GM12878 (cell line): ENCODE measurements at regions not wholly inside any gene's neighbourhood (a gene's known extent, or its start where the extent isn't known, plus 50 kb on each side); places are given as distances from the start of the nearest gene placed in this dataset.

ENCODE experiments used
- ATAC-seq: fragments of 200-7000 bp; cut with Tn5 transposase; 3 replicates; pipeline ENCODE4 v1.9.1; 2020; ENCODE audit warnings: mild to moderate bottlenecking, moderate library complexity
- BruUV-seq: library from RNA; stranded (reverse); fragments of 400-500 nt; replicated peaks from 2 replicates; lab custom pipeline; 2021; lab: Mats Ljungman, UMichigan
- CTCF ChIA-PET: fragments of 300-600 bp; sonication (Branson Sonifier 250); formaldehyde crosslinking; extraction: SDS; loops from one replicate; lab custom pipeline; 2021; ENCODE audit warnings: inconsistent platforms; lab: Yijun Ruan, JAX
- POLR2A ChIA-PET: fragments of 350-600 bp; formaldehyde crosslinking; extraction: SDS; loops from one replicate; lab custom pipeline; 2021; ENCODE audit warnings: inconsistent platforms; lab: Charles Lee
- RAD21 ChIA-PET: fragments of 300-600 bp; sonication (Branson Sonifier 250); formaldehyde crosslinking; loops from one replicate; lab custom pipeline; 2023; ENCODE audit warnings: antibody characterized with exemption; ENCODE audit not compliant: unreplicated experiment; lab: Charles Lee
- SMC1A ChIA-PET: fragments of 300-600 bp; sonication (Branson Sonifier 250); formaldehyde crosslinking; loops from one replicate; lab custom pipeline; 2023; ENCODE audit not compliant: unreplicated experiment, uncharacterized antibody; lab: Charles Lee
- DNase-seq: peaks from one replicate; pipeline ENCODE4 v3.0.0-alpha.2; 2011; ENCODE audit warnings: low read depth, low spot score
- FAIRE-seq: peaks from 3 replicates; lab custom pipeline; 2011; peaks lifted over from hg19 to GRCh38; lab: Jason Lieb, UNC
- H2AFZ ChIP-seq: 2 replicates; pipeline ENCODE4 v1.6.0; 2011; ENCODE audit warnings: low read depth, low read length, control low read depth; ENCODE audit not compliant: control insufficient read depth
- H3K27ac ChIP-seq: 2 replicates; pipeline ENCODE4 v1.5.1; 2011; ENCODE audit warnings: control low read depth; ENCODE audit not compliant: control insufficient read depth, insufficient read depth
- H3K27me3 ChIP-seq, 2 experiments: replicated peaks in 1 of 2; 2 replicates each; pipeline versions ENCODE4 v1.6.0 to v1.6.1; 2011; ENCODE audit warnings: low read length in 1 of 2; ENCODE audit not compliant: control insufficient read depth in 2 of 2, insufficient read depth in 2 of 2
- H3K36me3 ChIP-seq, 2 experiments: 2 replicates each; pipeline ENCODE4 v1.5.1; 2011; ENCODE audit warnings: low read length in 1 of 2; ENCODE audit not compliant: control insufficient read depth in 2 of 2, insufficient read depth in 2 of 2
- H3K4me1 ChIP-seq: 2 replicates; pipeline ENCODE4 v1.6.1; 2011; ENCODE audit warnings: mild to moderate bottlenecking, low read length, moderate library complexity, mixed read lengths; ENCODE audit not compliant: control insufficient read depth, insufficient read depth
- H3K4me2 ChIP-seq: 2 replicates; pipeline ENCODE4 v1.6.0; 2011; ENCODE audit warnings: control low read depth; ENCODE audit not compliant: control insufficient read depth, insufficient read depth
- H3K4me3 ChIP-seq: fragments of 200-600 bp; sonication (generic); 2 replicates; pipeline ENCODE4 v1.5.1; 2016
- H3K79me2 ChIP-seq: 2 replicates; pipeline ENCODE4 v1.6.0; 2011; ENCODE audit warnings: low read length; ENCODE audit not compliant: control insufficient read depth, insufficient read depth
- H3K9ac ChIP-seq: 2 replicates; pipeline ENCODE4 v1.8.0; 2011; ENCODE audit warnings: low read length, control low read depth, mixed read lengths; ENCODE audit not compliant: control insufficient read depth, insufficient read depth
- H3K9me3 ChIP-seq: replicated peaks from 3 replicates; pipeline ENCODE4 v1.5.1; 2011; ENCODE audit warnings: mild to moderate bottlenecking, low read length; ENCODE audit not compliant: control insufficient read depth, insufficient read depth
- H4K20me1 ChIP-seq: 2 replicates; pipeline ENCODE4 v1.6.0; 2011; ENCODE audit not compliant: control insufficient read depth, insufficient read depth
- CEBPB ChIP-seq, 2 experiments: fragments of 150-350 bp in 1 of 2; IDR thresholded peaks; 2 replicates each; pipeline ENCODE4 v1.6.1; 2012 to 2014; ENCODE audit warnings: low read depth in 2 of 2, low read length in 2 of 2, borderline replicate concordance in 1 of 2, inconsistent platforms in 1 of 2
- CREM ChIP-seq: IDR thresholded peaks from 2 replicates; pipeline ENCODE4 v1.6.1; 2014; ENCODE audit warnings: antibody characterized with exemption, low read depth
- E2F8 ChIP-seq: fragments of 450-650 bp; IDR thresholded peaks from 2 replicates; pipeline ENCODE4 v1.6.1; 2018; ENCODE audit warnings: mild to moderate bottlenecking, low read depth, moderate library complexity; ENCODE audit not compliant: partially characterized antibody
- GABPA ChIP-seq: IDR thresholded peaks from 2 replicates; pipeline ENCODE4 v1.6.1; 2014; ENCODE audit warnings: antibody characterized with exemption, low read depth, mild to moderate bottlenecking, inconsistent platforms
- HCFC1 ChIP-seq: fragments of 150-350 bp; IDR thresholded peaks from 2 replicates; pipeline ENCODE4 v1.6.1; 2014; ENCODE audit warnings: low read length
- HDAC2 ChIP-seq: fragments of 200-600 bp; sonication (generic); IDR thresholded peaks from 2 replicates; pipeline ENCODE4 v1.6.1; 2017
- IRF5 ChIP-seq: fragments of 450-650 bp; IDR thresholded peaks from 2 replicates; pipeline ENCODE4 v1.6.1; 2017; ENCODE audit warnings: borderline replicate concordance
- MTA3 ChIP-seq: IDR thresholded peaks from 2 replicates; pipeline ENCODE4 v1.6.1; 2012; ENCODE audit warnings: low read length, inconsistent platforms, borderline replicate concordance
- NFYA ChIP-seq: IDR thresholded peaks from 2 replicates; pipeline ENCODE4 v1.6.1; 2011; ENCODE audit warnings: low read depth, mild to moderate bottlenecking, low read length, improper control_type of control experiment, borderline replicate concordance
- NR2C1 ChIP-seq: fragments of 450-650 bp; IDR thresholded peaks from 2 replicates; pipeline ENCODE4 v1.6.1; 2017; ENCODE audit warnings: antibody characterized with exemption, mild to moderate bottlenecking, moderate library complexity
- PRDM15 ChIP-seq: fragments of 450-650 bp; formaldehyde crosslinking; IDR thresholded peaks from 2 replicates; pipeline ENCODE4 v1.4.0; 2020; ENCODE audit warnings: mild to moderate bottlenecking, moderate library complexity
- RAD21 ChIP-seq: IDR thresholded peaks from 2 replicates; pipeline ENCODE4 v1.6.1; 2011; ENCODE audit warnings: mild to moderate bottlenecking, low read depth, low read length, moderate library complexity; ENCODE audit not compliant: insufficient read depth
- RBBP5 ChIP-seq: fragments of 200-600 bp; sonication (generic); conservative IDR thresholded peaks from 2 replicates; pipeline ENCODE4 v1.6.1; 2016
- SUPT20H ChIP-seq: IDR thresholded peaks from 2 replicates; pipeline ENCODE4 v1.6.1; 2011; ENCODE audit warnings: low read depth, mild to moderate bottlenecking, low read length, moderate library complexity, borderline replicate concordance; ENCODE audit not compliant: control insufficient read depth
- TCF12 ChIP-seq: IDR thresholded peaks from 2 replicates; pipeline ENCODE4 v1.6.1; 2011; ENCODE audit warnings: low read depth, mild to moderate bottlenecking, low read length
- WRNIP1 ChIP-seq: IDR thresholded peaks from 2 replicates; pipeline ENCODE4 v1.6.1; 2011; ENCODE audit warnings: low read depth, low read length, improper control_type of control experiment, borderline replicate concordance
- ZNF217 ChIP-seq: fragments of 450-650 bp; IDR thresholded peaks from 2 replicates; pipeline ENCODE4 v1.6.1; 2017; ENCODE audit warnings: antibody characterized with exemption, mild to moderate bottlenecking
- WGBS: methylation state at CpG from one replicate; pipeline ENCODE4 v1.1.6; 2016; ENCODE audit warnings: low lambda C conversion rate; ENCODE audit not compliant: insufficient replicate concordance, insufficient coverage; ENCODE audit errors: missing lambda C conversion rate; 5-methylcytosine and 5-hydroxymethylcytosine counted together
- in situ Hi-C: fragments of 300-500 bp; cut with MboI; formaldehyde crosslinking; loops from 9 replicates; pipeline ENCODE4 v1.14.3; 2018; ENCODE audit warnings: mixed read lengths
- intact Hi-C: fragments of 100-400 bp; cut with micrococcal nuclease; formaldehyde crosslinking; loops from one replicate; pipeline ENCODE4 v1.14.2; 2022; ENCODE audit not compliant: unreplicated experiment

- H2AFZ ChIP-seq = no peak overlapping the region
- no peak overlapping the region for H3K4me2 ChIP-seq
- H3K4me3 ChIP-seq = no peak overlapping the region
- DNase-seq (no peak), ATAC-seq (no peak), FAIRE-seq (no peak)
- in situ Hi-C loops = no loop called here
- intact Hi-C loops = loop anchor here (5.0 kb wide), 1 partner anchor 109 kb away; no protein-coding TSS in a partner anchor
- 17% methylated on average over 3 of the region's 3 CpGs for WGBS
- no TSS peak for BruUV-seq
- H3K27me3 ChIP-seq = no peaks in the 10 kb centered on the region
- SMC1A ChIA-PET = interaction anchor here (0.6 to 5.2 kb wide), 5 partner anchors 12 to 694 kb away, joined by 3 to 31 read pairs (median 3); no protein-coding TSS in a partner anchor
- peaks cover 17% of the 10 kb centered on the region for H3K4me1 ChIP-seq
- H3K36me3 ChIP-seq = no peaks in the 10 kb centered on the region
- H4K20me1 ChIP-seq = no peaks in the 10 kb centered on the region
- no peaks in the 10 kb centered on the region; the same call in 2 of the 3 replicates for H3K9me3 ChIP-seq
- no peak overlapping the region for H3K27ac ChIP-seq
- TF ChIP-seq CREM (no peak), IRF5 (no peak), GABPA (no peak), HDAC2 (no peak), E2F8 (no peak), SUPT20H (no peak), TCF12 (no peak), RAD21 (no peak), MTA3 (no peak), RBBP5 (no peak), PRDM15 (no peak), ZNF217 (no peak), NR2C1 (no peak), NFYA (no peak), WRNIP1 (no peak), CEBPB (IDR thresholded peaks at IDR 0.05; ENCODE audit: borderline replicate concordance in 1 of 2, low read depth in 2 of 2, low read length in 2 of 2) (no peak), HCFC1 (no peak)
- no peak overlapping the region for H3K9ac ChIP-seq
- POLR2A ChIA-PET = interaction anchor here (1.0 kb wide), 1 partner anchor 44 kb away, joined by 3 read pairs; no protein-coding TSS in a partner anchor
- CTCF ChIA-PET = interaction anchor here (0.8 to 2.3 kb wide), 2 partner anchors 58 to 137 kb away, joined by 3 to 5 read pairs; no protein-coding TSS in a partner anchor
- no peaks in the 10 kb centered on the region for H3K79me2 ChIP-seq
- RAD21 ChIA-PET = interaction anchor here (0.7 to 1.6 kb wide), 3 partner anchors 12 to 190 kb away, joined by 3 to 4 read pairs (median 3); no protein-coding TSS in a partner anchor
These were observed 695.8 kb downstream of the RNF144A start for GRCh38 chr2:7612969-7613368.
